Brain pericyte (primary cell): ENCODE measurements at regions not wholly inside any gene's neighbourhood (a gene's known extent, or its start where the extent isn't known, plus 50 kb on each side); places are given as distances from the start of the nearest gene placed in this dataset.
"Not testable (repeated sequence)": the region's sequence is repeated elsewhere in the genome, so short reads cannot be mapped to it uniquely, and the experiment has no call there.

Experiments
- DNase-seq: peaks from one replicate; pipeline ENCODE4 v3.0.0-alpha.2; 2012; ENCODE audit warnings: low read depth, low spot score

- no peak for DNase-seq
Observed at GRCh38 chr2:150371044-150371818, 116.2 kb downstream of the RND3 start.

DNA sequence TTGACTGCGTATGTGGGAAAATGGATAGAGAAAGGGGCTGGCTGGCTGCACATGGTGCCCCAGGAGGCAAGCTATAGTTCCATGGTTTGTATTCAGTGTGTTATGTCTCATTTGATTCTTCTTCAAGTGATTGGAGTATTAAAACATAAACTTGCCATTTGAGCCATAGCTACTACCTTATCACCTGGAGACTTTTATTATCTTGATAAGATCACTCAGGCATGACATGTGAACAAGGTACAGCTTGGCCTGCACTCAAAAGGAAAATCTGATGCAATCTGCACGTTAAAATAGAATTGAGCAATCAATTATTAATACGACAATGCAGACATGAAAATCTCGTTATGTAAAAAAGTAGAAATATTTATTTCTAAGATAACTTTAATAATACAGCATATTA lies 116.9 kb downstream of the RND3 start:
- no peak for DNase-seq

GRCh38 chr2:150369862-150370261 lies 117.6 kb downstream of the RND3 start:
- DNase-seq, result no peak

- no peak for DNase-seq
Observed at GRCh38 chr2:150358468-150358807, 129.0 kb downstream of the RND3 start.

- DNase-seq, result no peak
Observed at GRCh38 chr2:150357770-150358467, 129.5 kb downstream of the RND3 start.

GRCh38 chr2:150355440-150355839 lies 132.0 kb downstream of the RND3 start:
- DNase-seq, result no peak

DNA sequence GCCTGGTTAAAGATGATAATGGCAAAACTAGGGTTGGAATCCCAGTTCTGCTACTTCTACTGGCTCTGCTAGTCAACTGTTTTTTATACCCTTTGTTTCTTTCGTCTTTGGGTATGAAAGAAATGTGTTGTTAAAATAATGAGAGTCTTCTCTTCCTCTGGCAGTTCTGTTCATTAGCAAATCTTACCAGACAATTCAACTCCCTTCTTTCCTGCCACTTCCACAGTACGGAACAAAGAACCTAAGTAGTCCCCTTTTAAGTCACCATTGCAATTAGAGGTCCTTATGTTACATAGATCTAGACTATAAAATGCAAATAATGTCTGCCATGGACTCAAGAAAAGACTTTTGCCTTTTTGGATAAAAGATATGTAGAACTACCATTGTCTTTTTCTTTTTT lies 134.1 kb downstream of the RND3 start:
- DNase-seq, result no peak

DNA sequence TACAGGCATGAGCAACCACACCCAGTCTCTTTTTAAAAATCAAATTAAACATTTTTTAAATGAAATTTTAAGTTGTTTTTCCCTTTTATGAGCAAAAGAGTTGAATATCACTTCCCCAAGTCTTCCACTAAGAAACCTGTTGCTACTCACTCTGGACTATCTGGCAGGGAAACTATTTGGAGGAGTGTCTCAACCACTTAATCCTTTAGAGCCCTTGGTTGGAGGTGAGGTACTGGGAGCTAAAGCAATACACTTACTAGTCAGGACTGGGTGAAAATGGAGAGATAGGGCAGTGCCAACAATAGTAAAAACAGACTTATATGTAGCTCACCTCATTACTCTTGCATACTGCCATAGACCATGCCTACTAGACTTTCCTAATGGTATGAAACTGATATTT lies 135.5 kb downstream of the RND3 start:
- no peak for DNase-seq

DNA sequence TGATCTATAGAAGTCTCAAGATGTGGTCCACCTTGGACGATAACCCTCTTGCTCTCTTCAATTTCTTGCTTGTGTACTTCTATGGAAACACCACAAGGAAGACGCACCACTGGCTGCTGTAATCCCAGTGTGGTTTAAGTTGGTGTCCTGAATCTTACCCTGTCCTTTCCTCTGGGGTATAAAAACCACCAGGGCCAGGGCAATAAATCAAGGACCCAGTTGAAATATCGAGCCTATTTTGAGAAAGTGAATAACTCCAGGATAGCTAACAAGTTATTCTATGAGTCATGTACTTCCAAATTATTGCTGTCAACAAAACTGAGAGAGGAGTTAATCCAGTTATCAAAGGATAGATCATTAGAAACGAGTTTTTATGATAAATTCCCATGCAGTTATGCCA lies 137.0 kb downstream of the RND3 start:
- DNase-seq, result no peak

DNA sequence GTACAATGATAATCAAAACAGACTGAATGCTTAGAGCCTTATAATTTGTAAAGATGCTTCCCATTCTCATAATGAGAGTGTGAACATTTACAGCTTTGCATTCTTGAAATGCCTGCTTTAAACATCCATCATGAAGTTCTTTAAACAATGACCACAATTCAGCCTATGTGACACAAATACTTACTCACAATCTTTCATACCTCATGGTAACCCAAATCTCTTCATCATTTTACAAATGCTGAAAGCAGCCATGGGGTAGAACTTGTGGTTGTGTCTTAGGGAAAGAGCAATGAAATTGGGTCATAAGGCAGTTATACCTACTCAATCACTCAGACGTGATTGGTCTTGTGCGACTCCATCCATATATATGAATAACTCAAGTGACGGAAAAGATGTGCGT lies 140.7 kb downstream of the RND3 start:
- DNase-seq, result no peak

GRCh38 chr2:150341982-150342680 lies 145.3 kb downstream of the RND3 start:
- DNase-seq, result no peak

GRCh38 chr2:150339951-150340350 lies 147.5 kb downstream of the RND3 start:
- no peak for DNase-seq

GRCh38 chr2:150339282-150339681 lies 148.2 kb downstream of the RND3 start:
- DNase-seq, result no peak

GRCh38 chr2:150335596-150335995 lies 151.9 kb downstream of the RND3 start:
- no peak for DNase-seq

DNA sequence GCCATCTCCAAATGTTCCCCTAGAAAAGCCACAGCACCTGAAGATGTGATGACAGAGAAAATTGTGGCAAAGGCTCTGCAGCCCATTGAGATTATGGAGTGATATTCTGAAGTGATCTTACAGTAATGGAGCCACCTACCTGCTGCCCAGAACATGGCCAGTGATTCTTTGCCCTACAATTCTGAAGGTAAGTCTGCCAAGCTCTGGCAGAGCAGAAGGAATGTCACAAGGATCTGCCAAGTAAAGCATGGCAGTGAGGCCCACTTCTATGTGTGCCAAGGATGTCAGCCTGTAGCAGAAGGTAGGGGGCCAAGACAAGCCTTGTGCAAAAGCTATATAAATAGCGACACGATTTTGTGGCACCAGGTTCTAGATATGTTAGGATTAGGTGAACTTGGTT lies 155.1 kb downstream of the RND3 start:
- DNase-seq, result no peak

DNA sequence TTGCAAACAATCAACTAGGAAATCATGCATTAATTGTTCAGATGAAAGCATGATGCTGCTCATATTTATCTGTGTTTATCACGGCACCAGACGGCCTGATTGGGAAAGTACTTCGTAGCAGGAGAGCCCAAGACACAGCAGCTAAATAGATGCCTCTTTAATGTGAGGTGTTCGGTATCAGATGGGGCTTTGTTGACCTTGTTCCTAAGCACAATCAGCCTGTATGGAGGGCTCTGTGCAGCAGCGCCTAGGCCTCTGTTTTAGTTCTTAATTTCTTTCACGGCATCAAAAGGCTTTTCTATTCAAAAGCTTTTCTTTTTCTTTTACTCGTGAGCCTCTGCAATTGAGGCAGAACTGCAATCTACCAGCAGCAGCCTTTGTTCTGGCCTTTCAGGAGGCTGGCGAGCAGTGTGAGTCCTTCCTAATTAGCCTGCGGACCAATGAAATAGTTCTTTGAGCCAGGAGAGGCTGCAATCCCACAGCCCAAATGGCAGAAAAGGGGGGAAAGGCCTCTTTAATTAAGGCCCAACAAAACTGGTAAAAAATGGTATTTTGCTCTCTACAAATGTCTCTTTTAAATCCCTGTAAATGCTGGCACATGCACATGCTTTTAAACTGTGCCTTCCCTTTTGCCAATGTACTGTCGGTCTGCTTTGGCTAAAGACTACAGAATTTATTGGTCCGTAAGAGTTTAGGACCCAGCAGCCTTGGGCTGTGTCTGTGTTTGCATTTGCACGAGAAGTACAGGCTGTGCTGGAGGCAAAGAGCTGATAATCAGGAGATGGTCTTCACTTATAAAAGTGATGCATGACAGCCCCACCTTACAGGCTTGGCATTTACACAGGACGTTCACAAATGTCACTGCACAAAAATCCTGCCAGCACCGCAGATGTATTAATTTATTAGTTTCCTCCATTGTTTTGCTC lies 159.6 kb downstream of the RND3 start:
- DNase-seq, result no peak

DNA sequence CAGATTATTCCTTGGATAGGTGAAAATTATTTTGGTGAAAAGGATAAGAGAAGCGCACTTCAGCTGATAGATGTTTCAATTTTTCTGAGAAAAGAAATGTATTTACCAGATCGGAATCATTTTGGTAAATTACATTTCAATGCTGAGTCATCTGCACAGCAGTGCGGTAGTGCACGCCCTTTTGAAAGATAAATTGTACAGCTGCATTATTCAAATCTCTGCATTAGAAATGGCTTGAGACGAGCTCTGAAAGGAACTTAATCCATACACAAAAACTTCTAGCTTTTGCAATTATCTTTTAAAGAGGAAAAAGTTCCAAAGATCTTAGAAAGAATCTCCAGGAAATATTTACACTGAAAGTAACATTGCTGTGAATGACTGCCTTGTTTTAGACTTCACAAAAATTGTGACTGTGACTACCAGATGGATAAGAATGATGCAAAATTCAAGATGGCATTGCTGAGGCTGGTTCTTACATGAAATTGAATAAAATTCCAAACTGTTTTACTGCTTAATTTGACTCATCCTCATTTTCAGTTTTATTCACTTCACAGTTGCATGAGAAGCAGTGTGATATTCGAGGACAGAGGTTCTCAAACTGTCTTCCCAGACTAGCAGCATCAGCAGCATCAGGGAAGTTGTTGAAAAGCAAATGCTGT lies 161.7 kb downstream of the RND3 start:
- DNase-seq, result no peak

GRCh38 chr2:150323071-150323470 lies 164.4 kb downstream of the RND3 start:
- DNase-seq, result not testable (repeated sequence)

DNA sequence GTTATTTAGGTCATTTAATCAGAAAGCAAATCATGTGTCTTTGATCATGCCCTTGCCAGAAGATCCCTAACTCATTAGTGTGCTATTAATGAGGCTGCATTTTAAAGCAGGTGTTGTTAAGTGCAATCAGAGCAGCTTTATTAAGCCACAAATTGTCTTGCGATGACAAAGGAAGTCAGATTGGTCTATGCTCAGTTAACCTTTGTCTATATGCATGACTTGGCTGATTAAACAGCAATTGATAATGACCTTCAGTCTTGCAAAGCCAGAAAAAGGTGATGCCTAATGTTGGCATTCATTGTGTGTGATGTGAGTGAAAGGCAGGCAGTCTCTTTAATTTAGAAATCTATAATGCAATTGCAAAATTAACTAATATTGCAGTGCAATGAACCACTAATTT lies 166.9 kb downstream of the RND3 start:
- DNase-seq, result no peak

DNA sequence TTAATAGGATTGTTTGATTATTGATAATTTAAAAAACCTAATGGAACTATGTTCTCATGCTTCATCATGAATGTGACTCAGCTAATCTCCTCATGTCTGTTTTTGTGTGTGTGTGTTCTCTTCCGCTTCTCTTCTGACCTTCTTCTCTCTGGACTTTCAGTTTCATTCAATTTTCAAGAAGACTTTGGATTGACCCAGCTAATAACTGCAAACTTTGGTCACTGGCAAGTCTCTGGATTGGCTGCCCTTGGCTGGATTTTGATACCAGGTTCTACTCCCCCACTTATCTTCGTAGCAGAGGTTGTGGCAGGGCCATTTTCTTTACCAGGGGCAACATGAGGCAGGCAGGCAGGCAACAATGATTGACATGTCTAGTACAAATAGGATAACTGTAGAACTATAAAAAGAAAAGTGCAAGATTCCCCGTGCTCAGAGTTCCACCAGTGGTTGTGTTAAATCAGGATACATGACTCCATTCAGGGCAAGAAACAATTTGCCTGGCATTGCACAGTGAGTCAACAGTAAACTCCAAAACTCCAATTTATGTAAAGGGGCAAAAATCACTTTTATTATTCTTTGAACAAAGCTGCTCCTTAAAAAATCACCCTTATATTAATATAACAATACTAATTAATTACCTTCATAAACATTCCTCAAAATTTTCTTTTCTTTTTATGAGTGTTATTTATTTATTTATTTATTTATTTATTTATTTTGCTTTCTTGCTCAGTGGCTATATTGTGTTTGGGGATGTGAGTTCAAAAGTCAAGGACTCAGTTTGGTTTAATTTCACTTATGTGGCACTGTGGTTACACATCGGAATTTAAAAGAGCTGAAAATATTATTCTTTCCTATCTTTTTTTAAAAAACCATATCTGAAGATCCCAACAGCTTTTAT lies 167.6 kb downstream of the RND3 start:
- DNase-seq, result no peak
